Fibroblast of mammary gland (primary cell): ENCODE measurements at regions not wholly inside any gene's neighbourhood (a gene's known extent, or its start where the extent isn't known, plus 50 kb on each side); places are given as distances from the start of the nearest gene placed in this dataset.

Experiments used
- DNase-seq: peaks from one replicate; pipeline ENCODE4 v3.0.0-alpha.2; 2010; ENCODE audit warnings: low read depth
- H3K4me3 ChIP-seq: 2 replicates; pipeline ENCODE4 v1.5.1; 2011; ENCODE audit warnings: low read depth, mild to moderate bottlenecking, low read length, moderate library complexity; ENCODE audit not compliant: control insufficient read depth
- TF ChIP-seq, protein P1 (sequence below): conservative IDR thresholded peaks from 2 replicates; pipeline ENCODE4 v1.5.1; 2011; ENCODE audit warnings: low read depth, low read length, inconsistent platforms; ENCODE audit not compliant: control insufficient read depth, insufficient read depth

DNA sequence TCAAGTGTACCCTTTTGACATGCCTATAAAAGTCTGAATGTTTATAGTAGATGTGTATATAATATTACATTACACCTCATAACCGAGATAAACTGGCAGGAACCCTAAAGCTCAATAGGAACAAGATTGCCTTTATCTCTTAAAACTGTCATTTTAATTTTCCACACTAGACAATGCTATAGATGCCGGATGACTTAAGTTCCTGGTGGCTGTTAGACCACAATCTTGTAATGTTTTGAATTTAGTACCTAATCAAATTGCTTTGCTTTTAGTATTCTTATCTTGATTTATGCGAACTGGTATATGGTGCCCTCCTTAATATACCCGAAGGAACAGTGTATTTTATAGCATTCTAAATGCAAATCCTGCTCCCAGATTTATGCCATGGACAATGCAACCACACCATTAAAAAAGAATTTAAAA lies 1397.0 kb upstream of the ADGRL4 start:
- TF ChIP-seq, protein P1, sequence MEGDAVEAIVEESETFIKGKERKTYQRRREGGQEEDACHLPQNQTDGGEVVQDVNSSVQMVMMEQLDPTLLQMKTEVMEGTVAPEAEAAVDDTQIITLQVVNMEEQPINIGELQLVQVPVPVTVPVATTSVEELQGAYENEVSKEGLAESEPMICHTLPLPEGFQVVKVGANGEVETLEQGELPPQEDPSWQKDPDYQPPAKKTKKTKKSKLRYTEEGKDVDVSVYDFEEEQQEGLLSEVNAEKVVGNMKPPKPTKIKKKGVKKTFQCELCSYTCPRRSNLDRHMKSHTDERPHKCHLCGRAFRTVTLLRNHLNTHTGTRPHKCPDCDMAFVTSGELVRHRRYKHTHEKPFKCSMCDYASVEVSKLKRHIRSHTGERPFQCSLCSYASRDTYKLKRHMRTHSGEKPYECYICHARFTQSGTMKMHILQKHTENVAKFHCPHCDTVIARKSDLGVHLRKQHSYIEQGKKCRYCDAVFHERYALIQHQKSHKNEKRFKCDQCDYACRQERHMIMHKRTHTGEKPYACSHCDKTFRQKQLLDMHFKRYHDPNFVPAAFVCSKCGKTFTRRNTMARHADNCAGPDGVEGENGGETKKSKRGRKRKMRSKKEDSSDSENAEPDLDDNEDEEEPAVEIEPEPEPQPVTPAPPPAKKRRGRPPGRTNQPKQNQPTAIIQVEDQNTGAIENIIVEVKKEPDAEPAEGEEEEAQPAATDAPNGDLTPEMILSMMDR: no peak
- DNase-seq: no peak
- no peak overlapping the region for H3K4me3 ChIP-seq

DNA sequence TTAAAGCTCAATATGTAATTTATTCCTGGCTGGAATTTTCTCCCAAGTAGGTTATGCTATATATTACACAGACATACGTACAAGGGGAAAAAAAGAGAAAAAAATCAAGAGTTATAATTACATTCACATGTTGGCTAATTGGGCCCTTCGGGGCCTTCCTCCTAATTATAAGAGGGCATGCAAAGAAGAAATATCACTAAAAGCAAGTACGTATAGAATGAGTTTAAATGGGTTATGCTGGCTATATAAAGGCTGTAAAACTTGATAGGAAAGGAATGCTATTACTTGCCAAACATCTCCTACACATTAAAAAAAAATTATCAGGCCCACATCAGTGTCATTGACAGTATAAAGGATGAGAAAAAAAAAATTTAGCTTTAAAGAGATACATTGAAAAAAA lies 1396.1 kb upstream of the ADGRL4 start:
- no peak for DNase-seq
- TF ChIP-seq, protein P1: no peak
- H3K4me3 ChIP-seq: no peak overlapping the region

DNA sequence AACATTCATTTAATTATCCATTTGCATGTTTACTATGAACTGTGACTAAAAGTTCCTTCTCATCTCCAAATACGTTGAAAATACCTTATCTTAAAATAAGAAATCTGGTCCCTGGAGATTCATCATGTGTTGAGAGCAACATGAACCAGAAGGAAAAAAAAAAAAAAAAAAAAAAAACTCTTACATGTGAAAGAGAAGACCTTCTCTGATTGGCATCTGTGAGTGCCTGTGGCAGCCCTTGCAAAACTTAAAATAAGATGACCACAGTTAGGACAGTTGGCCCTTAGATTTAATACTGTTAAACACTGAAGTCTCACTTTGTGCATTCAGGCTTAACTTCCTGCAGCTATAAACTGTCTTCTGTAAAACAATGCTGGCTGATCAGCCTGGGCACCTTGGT lies 1395.2 kb upstream of the ADGRL4 start:
- DNase-seq: no peak
- H3K4me3 ChIP-seq: no peak overlapping the region
- TF ChIP-seq, protein P1: no peak

DNA sequence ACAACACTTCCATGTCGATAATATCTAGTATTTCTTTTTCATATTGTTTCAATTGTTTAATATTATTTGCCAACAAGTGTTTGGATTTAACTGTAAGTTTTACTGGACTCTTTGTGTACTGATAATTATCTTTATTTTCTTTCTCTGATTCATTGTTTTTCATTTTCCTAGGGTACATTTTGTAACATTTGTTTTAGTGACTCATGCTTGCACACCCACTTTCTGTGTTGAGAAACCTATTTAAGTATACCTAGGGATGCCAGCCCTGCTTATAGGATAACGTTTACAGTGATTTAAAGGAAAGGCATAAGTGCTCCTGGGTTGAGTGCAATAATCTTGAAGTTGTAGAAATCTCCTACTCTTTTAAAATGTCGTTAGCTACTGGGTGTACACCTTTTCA lies 1386.0 kb upstream of the ADGRL4 start:
- TF ChIP-seq, protein P1: no peak
- H3K4me3 ChIP-seq: no peak overlapping the region
- DNase-seq: peak; percentile 80

DNA sequence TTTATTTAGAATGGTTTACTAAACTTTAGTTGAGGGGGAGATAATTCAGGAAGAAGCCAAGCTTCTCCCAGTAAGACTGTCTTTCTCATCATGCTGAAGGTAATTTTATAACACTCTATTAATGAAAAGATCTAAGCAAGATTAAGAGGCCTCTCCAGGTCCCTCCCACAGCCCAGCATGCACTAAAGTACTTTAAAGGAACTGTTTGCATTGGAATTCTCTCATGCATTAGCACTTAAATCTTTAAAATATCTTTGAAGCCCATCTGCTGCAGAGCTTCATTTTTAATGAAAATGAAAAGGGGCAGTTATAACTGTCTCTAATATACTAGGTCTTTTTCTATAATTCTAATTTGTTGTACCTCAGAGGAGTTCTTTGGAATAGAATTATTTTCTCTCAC lies 1379.1 kb upstream of the ADGRL4 start:
- DNase-seq: no peak
- TF ChIP-seq, protein P1: no peak
- H3K4me3 ChIP-seq: no peak overlapping the region

DNA sequence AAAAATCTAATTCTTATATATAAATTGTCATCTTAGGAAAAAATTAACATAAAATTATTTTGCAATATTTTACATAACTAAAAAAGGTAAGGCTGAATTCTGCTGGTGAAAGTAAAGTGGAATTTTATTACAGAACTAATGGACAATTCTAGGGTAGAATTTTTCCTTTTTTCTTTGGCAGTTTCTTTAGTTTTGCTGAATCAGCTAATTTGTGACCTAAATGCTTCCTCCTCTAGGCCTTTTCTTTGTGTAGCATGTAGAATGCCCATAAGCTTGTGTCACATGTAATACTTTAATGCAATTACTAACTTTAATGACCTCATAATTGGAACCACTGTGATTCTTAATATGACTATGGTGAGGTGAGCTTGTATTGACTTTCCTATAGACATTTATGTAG lies 1378.4 kb upstream of the ADGRL4 start:
- DNase-seq: no peak
- TF ChIP-seq, protein P1: no peak
- H3K4me3 ChIP-seq: no peak overlapping the region

DNA sequence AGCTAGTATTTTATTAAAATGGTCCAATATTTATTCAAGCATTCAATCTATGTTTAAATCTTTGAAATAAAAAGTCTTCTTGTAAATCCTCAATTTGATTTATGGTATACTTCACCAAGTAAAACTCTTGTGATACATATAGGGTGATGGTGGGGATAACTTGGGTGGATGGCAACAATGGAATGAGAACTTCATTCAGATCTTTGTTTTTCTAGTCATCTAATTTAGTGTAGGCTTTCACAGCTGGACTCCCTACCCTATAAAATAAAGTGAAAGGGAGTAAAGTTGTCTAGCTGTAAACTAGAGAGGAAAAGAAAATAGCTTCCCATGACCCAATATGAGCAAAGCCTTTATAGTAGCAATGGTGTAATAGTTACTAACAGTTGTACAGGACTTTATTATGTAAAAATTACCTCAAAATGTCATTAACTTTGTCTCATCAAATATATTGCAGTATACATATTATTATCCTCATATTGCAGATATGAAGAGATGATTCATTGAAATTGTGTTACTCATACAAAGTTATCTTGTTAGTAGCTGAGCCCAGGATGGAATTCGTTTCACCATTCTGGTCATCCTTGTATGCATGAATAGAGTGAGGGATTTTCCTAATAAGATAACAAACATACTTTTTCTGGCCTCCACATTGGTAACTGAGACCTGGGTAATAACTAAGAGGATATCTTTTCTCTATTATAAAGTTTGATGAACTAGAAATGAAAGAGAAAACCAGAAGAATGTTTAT lies 1377.7 kb upstream of the ADGRL4 start:
- DNase-seq: peak; percentile 21
- TF ChIP-seq, protein P1: no peak
- no peak overlapping the region for H3K4me3 ChIP-seq
